Fibroblast of lung (primary cell): ENCODE measurements at regions not wholly inside any gene's neighbourhood (a gene's known extent, or its start where the extent isn't known, plus 50 kb on each side); places are given as distances from the start of the nearest gene placed in this dataset.

Source experiments
- DNase-seq, 2 donors: peaks; one replicate each; pipeline versions ENCODE4 v3.0.0 to v3.0.0-alpha.2; 2010; ENCODE audit warnings: low read depth in 2 of 2
- H2AFZ ChIP-seq: 2 replicates; pipeline ENCODE4 v1.5.1; 2012; ENCODE audit warnings: low read length, control low read depth, inconsistent platforms
- H3K27ac ChIP-seq: 2 replicates; pipeline ENCODE4 v1.5.1; 2011; ENCODE audit warnings: low read length, control low read depth; ENCODE audit not compliant: insufficient read depth
- H3K27me3 ChIP-seq: 2 replicates; pipeline ENCODE4 v1.5.1; 2011; ENCODE audit warnings: mild to moderate bottlenecking, low read length; ENCODE audit not compliant: control insufficient read depth, insufficient read depth
- H3K36me3 ChIP-seq: 2 replicates; pipeline ENCODE4 v1.5.1; 2011; ENCODE audit warnings: low read length; ENCODE audit not compliant: control insufficient read depth, insufficient read depth
- H3K4me1 ChIP-seq: 2 replicates; pipeline ENCODE4 v1.5.1; 2011; ENCODE audit warnings: low read length; ENCODE audit not compliant: control insufficient read depth, insufficient read depth; ENCODE audit errors: extremely low read depth
- H3K4me2 ChIP-seq: 2 replicates; pipeline ENCODE4 v1.5.1; 2011; ENCODE audit warnings: low read length, control low read depth; ENCODE audit not compliant: insufficient read depth; ENCODE audit errors: extremely low read depth
- H3K4me3 ChIP-seq, 4 experiments: fragments of 200-600 bp in 1 of 4; sonication (generic) in 1 of 4; replicated peaks in 1 of 4; 2 replicates each; pipeline ENCODE4 v1.5.1; 2011 to 2016; ENCODE audit warnings: low read length in 4 of 4, low read depth in 3 of 4, mild to moderate bottlenecking in 3 of 4, control low read depth in 2 of 4, inconsistent platforms in 1 of 4, mixed read lengths in 1 of 4; ENCODE audit not compliant: insufficient read depth in 1 of 4; ENCODE audit errors: control extremely low read depth in 1 of 4
- H3K79me2 ChIP-seq: 2 replicates; pipeline ENCODE4 v1.5.1; 2012; ENCODE audit warnings: mild to moderate bottlenecking, low read length, inconsistent platforms; ENCODE audit not compliant: control insufficient read depth, insufficient read depth
- H3K9ac ChIP-seq: 2 replicates; pipeline ENCODE4 v1.5.1; 2011; ENCODE audit warnings: mild to moderate bottlenecking, low read length, control low read depth; ENCODE audit not compliant: insufficient read depth
- H3K9me3 ChIP-seq: 2 replicates; pipeline ENCODE4 v1.5.1; 2012; ENCODE audit warnings: low read depth, low read length; ENCODE audit not compliant: control insufficient read depth, insufficient read depth
- H4K20me1 ChIP-seq: 2 replicates; pipeline ENCODE4 v1.5.1; 2011; ENCODE audit warnings: low read length; ENCODE audit not compliant: control insufficient read depth, insufficient read depth; ENCODE audit errors: extremely low read depth
- EZH2 ChIP-seq: IDR thresholded peaks from 2 replicates; pipeline ENCODE4 v1.5.1; 2012; ENCODE audit warnings: low read length, control low read depth, mild to moderate bottlenecking; ENCODE audit errors: missing control alignments
- TF ChIP-seq, protein P1 (sequence below), 2 donors: IDR thresholded peaks in 1 of 2; conservative IDR thresholded peaks in 1 of 2; 1 replicate in 1 of 2; 2 replicates in 1 of 2; pipeline ENCODE4 v1.5.1; 2011 to 2012; ENCODE audit warnings: low read length in 2 of 2, control low read depth in 1 of 2, inconsistent platforms in 1 of 2, low read depth in 1 of 2, mild to moderate bottlenecking in 1 of 2

DNA sequence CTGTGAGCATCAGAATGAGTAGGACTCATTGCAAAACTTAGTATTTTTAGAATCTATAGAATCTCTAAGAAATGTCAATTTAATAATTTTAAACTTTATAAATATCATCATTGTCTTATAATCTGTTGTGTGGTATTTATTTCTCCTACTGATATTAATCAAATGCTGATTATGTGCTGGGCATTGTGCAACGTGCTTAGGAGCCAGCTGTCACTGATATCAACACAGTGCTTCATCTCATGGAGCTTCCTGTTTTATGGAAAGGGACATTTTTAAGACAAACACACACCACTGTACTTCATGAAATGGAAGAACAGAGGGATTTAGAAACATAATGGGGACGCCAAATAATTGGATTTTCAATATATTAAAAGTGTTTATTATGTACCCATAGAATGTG, 737.9 kb upstream of the TMPRSS15 start:
- Histone ChIP-seq H2AFZ (no peak overlapping the region), H3K4me1 (no peaks in the 10 kb centered on the region), H3K4me3 (no peak overlapping the region), H3K9ac (no peak overlapping the region), H4K20me1 (no peaks in the 10 kb centered on the region), H3K79me2 (no peaks in the 10 kb centered on the region), H3K27me3 (no peaks in the 10 kb centered on the region), H3K36me3 (no peaks in the 10 kb centered on the region), H3K9me3 (no peaks in the 10 kb centered on the region), H3K27ac (no peak overlapping the region), H3K4me2 (no peak overlapping the region)
- DNase-seq = no peak
- TF ChIP-seq EZH2 = no peak
- TF ChIP-seq, protein P1, sequence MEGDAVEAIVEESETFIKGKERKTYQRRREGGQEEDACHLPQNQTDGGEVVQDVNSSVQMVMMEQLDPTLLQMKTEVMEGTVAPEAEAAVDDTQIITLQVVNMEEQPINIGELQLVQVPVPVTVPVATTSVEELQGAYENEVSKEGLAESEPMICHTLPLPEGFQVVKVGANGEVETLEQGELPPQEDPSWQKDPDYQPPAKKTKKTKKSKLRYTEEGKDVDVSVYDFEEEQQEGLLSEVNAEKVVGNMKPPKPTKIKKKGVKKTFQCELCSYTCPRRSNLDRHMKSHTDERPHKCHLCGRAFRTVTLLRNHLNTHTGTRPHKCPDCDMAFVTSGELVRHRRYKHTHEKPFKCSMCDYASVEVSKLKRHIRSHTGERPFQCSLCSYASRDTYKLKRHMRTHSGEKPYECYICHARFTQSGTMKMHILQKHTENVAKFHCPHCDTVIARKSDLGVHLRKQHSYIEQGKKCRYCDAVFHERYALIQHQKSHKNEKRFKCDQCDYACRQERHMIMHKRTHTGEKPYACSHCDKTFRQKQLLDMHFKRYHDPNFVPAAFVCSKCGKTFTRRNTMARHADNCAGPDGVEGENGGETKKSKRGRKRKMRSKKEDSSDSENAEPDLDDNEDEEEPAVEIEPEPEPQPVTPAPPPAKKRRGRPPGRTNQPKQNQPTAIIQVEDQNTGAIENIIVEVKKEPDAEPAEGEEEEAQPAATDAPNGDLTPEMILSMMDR (conservative IDR thresholded peaks at IDR 0.05 in 1 of 2, IDR thresholded peaks at IDR 0.05 in 1 of 2; ENCODE audit: low read depth in 1 of 2, low read length in 2 of 2) = no peak

GRCh38 chr21:19145682-19146293, 742.2 kb upstream of the TMPRSS15 start:
- no peak for DNase-seq
- no peaks in the 10 kb centered on the region for H3K79me2 ChIP-seq
- H3K4me2 ChIP-seq = no peak overlapping the region
- no peak overlapping the region for H3K9ac ChIP-seq
- H3K4me1 ChIP-seq = no peaks in the 10 kb centered on the region
- H3K4me3 ChIP-seq = no peak overlapping the region
- no peaks in the 10 kb centered on the region for H3K9me3 ChIP-seq
- H4K20me1 ChIP-seq = no peaks in the 10 kb centered on the region
- no peak overlapping the region for H2AFZ ChIP-seq
- no peak for TF ChIP-seq EZH2
- TF ChIP-seq, protein P1 (conservative IDR thresholded peaks at IDR 0.05 in 1 of 2, IDR thresholded peaks at IDR 0.05 in 1 of 2; ENCODE audit: low read depth in 1 of 2, low read length in 2 of 2) = no peak
- H3K27ac ChIP-seq = no peak overlapping the region
- no peaks in the 10 kb centered on the region for H3K36me3 ChIP-seq
- H3K27me3 ChIP-seq = no peaks in the 10 kb centered on the region

GRCh38 chr21:19148056-19148455, 744.5 kb upstream of the TMPRSS15 start:
- H3K27ac ChIP-seq = no peak overlapping the region
- H3K4me3 ChIP-seq = no peak overlapping the region
- no peak for DNase-seq
- no peak overlapping the region for H3K9ac ChIP-seq
- no peak overlapping the region for H2AFZ ChIP-seq
- no peaks in the 10 kb centered on the region for H3K9me3 ChIP-seq
- no peaks in the 10 kb centered on the region for H3K36me3 ChIP-seq
- no peak for TF ChIP-seq EZH2
- TF ChIP-seq, protein P1 (conservative IDR thresholded peaks at IDR 0.05 in 1 of 2, IDR thresholded peaks at IDR 0.05 in 1 of 2; ENCODE audit: low read depth in 1 of 2, low read length in 2 of 2) = no peak
- H3K79me2 ChIP-seq = no peaks in the 10 kb centered on the region
- no peaks in the 10 kb centered on the region for H3K4me1 ChIP-seq
- no peaks in the 10 kb centered on the region for H3K27me3 ChIP-seq
- no peaks in the 10 kb centered on the region for H4K20me1 ChIP-seq
- H3K4me2 ChIP-seq = no peak overlapping the region
